Ishikawa (cell line): ENCODE measurements at regions not wholly inside any gene's neighbourhood (a gene's known extent, or its start where the extent isn't known, plus 50 kb on each side); places are given as distances from the start of the nearest gene placed in this dataset.

Experiments
- CEBPB ChIP-seq: IDR thresholded peaks from 2 replicates; pipeline ENCODE4 v1.6.1; 2012
- CREB1 ChIP-seq: IDR thresholded peaks from 2 replicates; pipeline ENCODE4 v1.6.1; 2012; ENCODE audit warnings: low read depth
- EGR1 ChIP-seq: IDR thresholded peaks from 2 replicates; pipeline ENCODE4 v1.6.1; 2012
- EP300 ChIP-seq: IDR thresholded peaks from 2 replicates; pipeline ENCODE4 v1.6.1; 2012; ENCODE audit warnings: borderline replicate concordance
- FOXM1 ChIP-seq: IDR thresholded peaks from 2 replicates; pipeline ENCODE4 v1.6.1; 2012; ENCODE audit warnings: low read depth, borderline replicate concordance
- MAX ChIP-seq: IDR thresholded peaks from 2 replicates; pipeline ENCODE4 v1.6.1; 2012
- NFIC ChIP-seq: IDR thresholded peaks from 2 replicates; pipeline ENCODE4 v1.6.1; 2012
- RAD21 ChIP-seq: IDR thresholded peaks from 2 replicates; pipeline ENCODE4 v1.6.1; 2012; ENCODE audit warnings: low read depth
- REST ChIP-seq: IDR thresholded peaks from 2 replicates; pipeline ENCODE4 v1.6.1; 2012; ENCODE audit warnings: low read depth, mild to moderate bottlenecking
- TAF1 ChIP-seq: IDR thresholded peaks from 2 replicates; pipeline ENCODE4 v1.6.1; 2012; ENCODE audit warnings: low read depth, mild to moderate bottlenecking
- TCF12 ChIP-seq: IDR thresholded peaks from 2 replicates; pipeline ENCODE4 v1.6.1; 2012; ENCODE audit warnings: low read depth
- TEAD4 ChIP-seq: IDR thresholded peaks from 2 replicates; pipeline ENCODE4 v1.6.1; 2012
- USF1 ChIP-seq: IDR thresholded peaks from 2 replicates; pipeline ENCODE4 v1.6.1; 2012
- YY1 ChIP-seq: IDR thresholded peaks from 2 replicates; pipeline ENCODE4 v1.6.1; 2012; ENCODE audit warnings: low read depth
- ZBTB7A ChIP-seq: IDR thresholded peaks from 2 replicates; pipeline ENCODE4 v1.6.1; 2012; ENCODE audit warnings: low read depth

GRCh38 chr13:76724421-76724820 lies 161.8 kb downstream of the KCTD12 start:
- TF ChIP-seq MAX (no peak), REST (no peak), YY1 (no peak), EP300 (no peak), ZBTB7A (no peak), CREB1 (no peak), TAF1 (no peak)

- TF ChIP-seq TEAD4: peak; percentile 63
- TF ChIP-seq EP300: no peak
- no peak for TF ChIP-seq FOXM1
These were observed 162.5 kb downstream of the KCTD12 start for GRCh38 chr13:76723551-76724232.

GRCh38 chr13:76722782-76723181 lies 163.4 kb downstream of the KCTD12 start:
- TF ChIP-seq MAX: no peak
- TF ChIP-seq CEBPB: no peak
- TF ChIP-seq USF1: no peak
- no peak for TF ChIP-seq TAF1
- no peak for TF ChIP-seq TEAD4
- TF ChIP-seq RAD21: no peak
- TF ChIP-seq EP300: no peak
- TF ChIP-seq ZBTB7A: no peak
- no peak for TF ChIP-seq REST
- no peak for TF ChIP-seq EGR1
- no peak for TF ChIP-seq FOXM1
- no peak for TF ChIP-seq YY1
- TF ChIP-seq CREB1: no peak
- no peak for TF ChIP-seq TCF12
- TF ChIP-seq NFIC: no peak

GRCh38 chr13:76720821-76721220 lies 165.4 kb downstream of the KCTD12 start:
- no peak for TF ChIP-seq NFIC
- TF ChIP-seq TCF12: no peak
- no peak for TF ChIP-seq USF1
- TF ChIP-seq FOXM1: no peak
- no peak for TF ChIP-seq EGR1
- TF ChIP-seq RAD21: no peak

- no peak for TF ChIP-seq ZBTB7A
- no peak for TF ChIP-seq CREB1
- no peak for TF ChIP-seq CEBPB
- TF ChIP-seq TEAD4: no peak
- TF ChIP-seq REST: no peak
- TF ChIP-seq YY1: no peak
These were observed 165.8 kb downstream of the KCTD12 start for GRCh38 chr13:76720416-76720815.
